ENCODE measurements at regions not wholly inside any gene's neighbourhood (a gene's known extent, or its start where the extent isn't known, plus 50 kb on each side); places are given as distances from the start of the nearest gene placed in this dataset.
"Not testable (repeated sequence)": the region's sequence is repeated elsewhere in the genome, so short reads cannot be mapped to it uniquely, and the experiment has no call there.

DNA sequence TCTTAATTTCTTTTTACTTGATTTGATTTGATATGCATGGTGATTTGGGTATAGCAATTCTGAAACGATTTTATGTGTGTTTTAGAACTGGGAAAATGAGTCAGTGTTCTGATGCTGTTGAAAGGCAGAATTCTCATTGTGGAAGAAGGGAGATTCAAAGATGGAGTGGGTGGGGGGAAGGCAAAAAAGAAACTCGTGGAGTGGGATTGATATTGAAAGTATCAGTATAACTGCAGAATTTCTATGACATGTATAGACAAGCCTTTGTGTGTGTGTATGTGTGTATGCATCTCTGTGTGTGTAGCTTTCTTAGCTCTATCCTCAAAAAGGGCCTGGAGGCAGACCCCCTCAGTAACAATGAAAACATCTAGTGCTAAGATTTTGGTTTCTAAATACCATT is 184.3 kb upstream of the OLIG3 start:
- Histone ChIP-seq H3K36me3 (ENCODE audit: control insufficient read depth in 4 of 4, insufficient read depth in 4 of 4, low read length in 4 of 4) (no peaks in the 10 kb centered on the region), H3K9me3 (ENCODE audit: control insufficient read depth in 4 of 4, insufficient read depth in 3 of 4, low read length in 3 of 4) (no peaks in the 10 kb centered on the region), H3K4me1 (ENCODE audit: control insufficient read depth in 5 of 5, insufficient read depth in 5 of 5, low read length in 5 of 5) (no peaks in the 10 kb centered on the region), H3K27me3 (ENCODE audit: control insufficient read depth in 3 of 3, insufficient read depth in 3 of 3, low read length in 2 of 3) (no peaks in the 10 kb centered on the region), H3K4me3 (no peak overlapping the region), H3K27ac (ENCODE audit: low read depth in 1 of 2, low read length in 1 of 2) (no peak overlapping the region), H3K9ac (ENCODE audit: insufficient read depth in 1 of 2, low read length in 2 of 2) (no peak overlapping the region)
- TF ChIP-seq, protein P1, sequence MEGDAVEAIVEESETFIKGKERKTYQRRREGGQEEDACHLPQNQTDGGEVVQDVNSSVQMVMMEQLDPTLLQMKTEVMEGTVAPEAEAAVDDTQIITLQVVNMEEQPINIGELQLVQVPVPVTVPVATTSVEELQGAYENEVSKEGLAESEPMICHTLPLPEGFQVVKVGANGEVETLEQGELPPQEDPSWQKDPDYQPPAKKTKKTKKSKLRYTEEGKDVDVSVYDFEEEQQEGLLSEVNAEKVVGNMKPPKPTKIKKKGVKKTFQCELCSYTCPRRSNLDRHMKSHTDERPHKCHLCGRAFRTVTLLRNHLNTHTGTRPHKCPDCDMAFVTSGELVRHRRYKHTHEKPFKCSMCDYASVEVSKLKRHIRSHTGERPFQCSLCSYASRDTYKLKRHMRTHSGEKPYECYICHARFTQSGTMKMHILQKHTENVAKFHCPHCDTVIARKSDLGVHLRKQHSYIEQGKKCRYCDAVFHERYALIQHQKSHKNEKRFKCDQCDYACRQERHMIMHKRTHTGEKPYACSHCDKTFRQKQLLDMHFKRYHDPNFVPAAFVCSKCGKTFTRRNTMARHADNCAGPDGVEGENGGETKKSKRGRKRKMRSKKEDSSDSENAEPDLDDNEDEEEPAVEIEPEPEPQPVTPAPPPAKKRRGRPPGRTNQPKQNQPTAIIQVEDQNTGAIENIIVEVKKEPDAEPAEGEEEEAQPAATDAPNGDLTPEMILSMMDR (IDR thresholded peaks at IDR 0.05; ENCODE audit: control extremely low read depth, extremely low read depth), result no peak
- DNase-seq, result no peak
- no peak for ATAC-seq (ENCODE audit: insufficient read depth, low FRiP score)
- 82 to 87% methylated on average over 2 of the region's 2 CpGs for WGBS, 2 donors

DNA sequence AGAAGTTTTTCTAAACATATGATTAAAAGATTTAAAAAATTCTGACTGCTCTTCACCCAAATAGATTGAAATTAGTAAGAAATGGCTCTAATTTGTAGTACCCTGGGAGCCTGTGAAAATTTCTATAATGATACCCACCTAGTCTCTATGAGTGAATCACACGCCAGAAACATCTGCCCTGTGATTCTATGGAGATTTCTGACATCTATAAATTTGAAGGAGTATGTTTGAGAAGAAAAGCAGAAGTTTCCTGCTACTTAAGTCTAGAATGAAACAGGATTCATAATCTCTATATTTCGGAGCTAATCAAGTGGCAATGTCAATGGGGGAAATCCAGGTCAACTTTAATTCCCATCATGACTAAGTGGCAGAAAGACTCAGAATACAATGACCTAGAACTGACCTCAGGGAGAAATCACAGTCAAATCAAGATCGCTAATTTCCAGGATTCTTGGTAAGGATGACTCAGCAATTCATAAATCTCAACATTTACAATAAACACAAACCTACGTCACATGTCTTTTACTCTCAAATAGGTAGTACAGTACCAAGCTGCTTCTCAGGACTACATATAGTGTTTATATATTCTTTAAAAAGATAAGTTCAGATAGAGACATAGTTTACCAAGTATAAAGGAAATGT is 186.2 kb upstream of the TNFAIP3 start:
- Histone ChIP-seq H3K4me3 (no peak overlapping the region), H3K27ac (ENCODE audit: low read depth in 1 of 2, low read length in 1 of 2) (no peak overlapping the region), H3K4me1 (ENCODE audit: control insufficient read depth in 5 of 5, insufficient read depth in 5 of 5, low read length in 5 of 5) (no peaks in the 10 kb centered on the region), H3K36me3 (ENCODE audit: control insufficient read depth in 4 of 4, insufficient read depth in 4 of 4, low read length in 4 of 4) (no peaks in the 10 kb centered on the region), H3K9ac (ENCODE audit: insufficient read depth in 1 of 2, low read length in 2 of 2) (no peak overlapping the region), H3K9me3 (ENCODE audit: control insufficient read depth in 4 of 4, insufficient read depth in 3 of 4, low read length in 3 of 4) (no peaks in the 10 kb centered on the region), H3K27me3 (ENCODE audit: control insufficient read depth in 3 of 3, insufficient read depth in 3 of 3, low read length in 2 of 3) (no peaks in the 10 kb centered on the region)
- no peak for DNase-seq
- TF ChIP-seq, protein P1 (IDR thresholded peaks at IDR 0.05; ENCODE audit: control extremely low read depth, extremely low read depth), result no peak
- WGBS, 2 donors, result 35 to 52% methylated on average over 4 of the region's 4 CpGs
- peak; percentile 27 for ATAC-seq (ENCODE audit: insufficient read depth, low FRiP score)

DNA sequence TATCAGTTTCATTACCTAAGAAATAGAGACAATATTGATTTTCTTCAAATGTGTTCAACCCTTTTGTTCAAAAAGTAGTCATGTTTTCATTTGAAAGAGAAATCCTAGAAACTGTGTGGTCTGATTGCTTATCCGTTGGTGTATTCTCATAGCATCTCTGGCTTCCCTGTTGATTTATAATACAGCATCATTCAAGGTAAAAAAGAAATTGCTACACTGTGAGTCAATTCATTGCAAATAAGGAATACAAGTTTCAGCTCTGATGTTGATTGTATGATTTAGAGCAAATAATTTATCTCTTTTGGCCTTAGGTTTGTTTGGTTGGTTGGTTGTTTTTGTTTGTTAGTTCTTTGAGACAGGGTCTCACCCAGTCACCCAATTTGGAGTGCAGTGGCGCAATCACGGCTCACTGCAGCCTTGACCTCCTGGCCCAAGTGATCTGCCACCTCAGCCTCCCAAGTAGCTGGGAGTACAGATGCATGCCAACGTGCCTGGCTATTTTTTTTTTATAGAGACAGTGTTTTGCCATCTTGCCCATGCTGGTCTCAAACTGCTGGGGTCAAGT is 185.5 kb upstream of the TNFAIP3 start:
- no peaks in the 10 kb centered on the region for H3K27me3 ChIP-seq (ENCODE audit: control insufficient read depth in 3 of 3, insufficient read depth in 3 of 3, low read length in 2 of 3)
- no peaks in the 10 kb centered on the region for H3K9me3 ChIP-seq (ENCODE audit: control insufficient read depth in 4 of 4, insufficient read depth in 3 of 4, low read length in 3 of 4)
- H3K9ac ChIP-seq (ENCODE audit: insufficient read depth in 1 of 2, low read length in 2 of 2), result no peak overlapping the region
- 85 to 91% methylated on average over 4 of the region's 4 CpGs for WGBS, 2 donors
- H3K36me3 ChIP-seq (ENCODE audit: control insufficient read depth in 4 of 4, insufficient read depth in 4 of 4, low read length in 4 of 4), result no peaks in the 10 kb centered on the region
- no peak overlapping the region for H3K4me3 ChIP-seq
- DNase-seq (no peak), ATAC-seq (ENCODE audit: insufficient read depth, low FRiP score) (no peak)
- H3K4me1 ChIP-seq (ENCODE audit: control insufficient read depth in 5 of 5, insufficient read depth in 5 of 5, low read length in 5 of 5), result no peaks in the 10 kb centered on the region
- no peak overlapping the region for H3K27ac ChIP-seq (ENCODE audit: low read depth in 1 of 2, low read length in 1 of 2)
- TF ChIP-seq, protein P1 (IDR thresholded peaks at IDR 0.05; ENCODE audit: control extremely low read depth, extremely low read depth), result no peak

DNA sequence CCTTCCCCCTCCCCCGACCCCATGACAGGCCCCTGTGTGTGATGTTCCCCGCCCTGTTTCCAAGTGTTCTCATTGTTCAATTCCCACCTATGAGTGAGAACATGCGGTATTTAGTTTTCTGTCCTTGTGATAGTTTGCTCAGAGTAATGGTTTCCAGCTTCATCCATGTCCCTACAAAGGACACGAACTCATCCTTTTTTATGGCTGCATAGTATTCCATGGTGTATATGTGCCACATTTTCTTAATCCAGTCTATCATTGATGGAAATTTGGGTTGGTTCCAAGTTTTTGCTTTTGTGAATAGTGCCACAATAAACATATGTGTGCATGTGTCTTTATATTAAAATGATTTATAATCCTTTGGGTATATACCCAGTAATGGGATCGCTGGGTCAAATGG is 184.4 kb upstream of the TNFAIP3 start:
- not testable (repeated sequence) for ATAC-seq (ENCODE audit: insufficient read depth, low FRiP score); H3K4me3 ChIP-seq; H3K36me3 ChIP-seq (ENCODE audit: control insufficient read depth in 4 of 4, insufficient read depth in 4 of 4, low read length in 4 of 4); H3K9me3 ChIP-seq (ENCODE audit: control insufficient read depth in 4 of 4, insufficient read depth in 3 of 4, low read length in 3 of 4); H3K9ac ChIP-seq (ENCODE audit: insufficient read depth in 1 of 2, low read length in 2 of 2); H3K27ac ChIP-seq (ENCODE audit: low read depth in 1 of 2, low read length in 1 of 2); H3K27me3 ChIP-seq (ENCODE audit: control insufficient read depth in 3 of 3, insufficient read depth in 3 of 3, low read length in 2 of 3); H3K4me1 ChIP-seq (ENCODE audit: control insufficient read depth in 5 of 5, insufficient read depth in 5 of 5, low read length in 5 of 5); DNase-seq
- WGBS, 2 donors, result 97 to 99% methylated on average over 5 of the region's 5 CpGs
